Smooth muscle cell (in vitro differentiated cells): ENCODE measurements at regions not wholly inside any gene's neighbourhood (a gene's known extent, or its start where the extent isn't known, plus 50 kb on each side); places are given as distances from the start of the nearest gene placed in this dataset.

ENCODE experiments used
- DNase-seq: peaks from one replicate; lab custom pipeline; 2025; ENCODE audit not compliant: unreplicated experiment; lab: John Stamatoyannopoulos, UW
- H2AFZ ChIP-seq: fragments of 200-600 bp; sonication (generic); 2 replicates; pipeline ENCODE4 v1.6.0; 2016; ENCODE audit warnings: antibody characterized with exemption, low read depth, mild to moderate bottlenecking
- H3F3A ChIP-seq: fragments of 200-600 bp; sonication (generic); 2 replicates; pipeline ENCODE4 v1.6.0; 2017; ENCODE audit warnings: antibody characterized with exemption, low read depth
- H3K27ac ChIP-seq: fragments of 200-600 bp; sonication (generic); 2 replicates; pipeline ENCODE4 v1.5.1; 2016; ENCODE audit warnings: low read depth, mild to moderate bottlenecking
- H3K27me3 ChIP-seq: fragments of 200-600 bp; sonication (generic); 2 replicates; pipeline ENCODE4 v1.6.1; 2016; ENCODE audit warnings: low read depth, mild to moderate bottlenecking
- H3K36me3 ChIP-seq: fragments of 200-600 bp; sonication (generic); 2 replicates; pipeline ENCODE4 v1.5.1; 2016; ENCODE audit warnings: low read depth
- H3K4me1 ChIP-seq: fragments of 200-600 bp; sonication (generic); 2 replicates; pipeline ENCODE4 v1.5.1; 2016; ENCODE audit warnings: low read depth
- H3K4me2 ChIP-seq: fragments of 200-600 bp; sonication (generic); 2 replicates; pipeline ENCODE4 v1.6.0; 2016; ENCODE audit warnings: mild to moderate bottlenecking
- H3K4me3 ChIP-seq: fragments of 200-600 bp; sonication (generic); 2 replicates; pipeline ENCODE4 v1.5.1; 2016; ENCODE audit warnings: mild to moderate bottlenecking
- H3K79me2 ChIP-seq: fragments of 200-600 bp; sonication (generic); 2 replicates; pipeline ENCODE4 v1.6.0; 2016; ENCODE audit warnings: low read depth, mild to moderate bottlenecking
- H3K9ac ChIP-seq: fragments of 200-600 bp; sonication (generic); 2 replicates; pipeline ENCODE4 v1.6.0; 2016; ENCODE audit warnings: low read depth
- H3K9me3 ChIP-seq: fragments of 200-600 bp; sonication (generic); replicated peaks from 2 replicates; pipeline ENCODE4 v1.5.1; 2016; ENCODE audit warnings: low read depth
- H4K20me1 ChIP-seq: fragments of 200-600 bp; sonication (generic); 2 replicates; pipeline ENCODE4 v1.6.0; 2016; ENCODE audit warnings: low read depth
- WGBS: methylation state at CpG from one replicate; pipeline ENCODE4 v1.1.7; 2016; ENCODE audit warnings: low lambda C conversion rate; 5-methylcytosine and 5-hydroxymethylcytosine counted together
- TF ChIP-seq, protein P1 (sequence below): fragments of 200-600 bp; sonication (generic); IDR thresholded peaks from 2 replicates; pipeline ENCODE4 v1.5.1; 2017; ENCODE audit warnings: borderline replicate concordance, mild to moderate bottlenecking, antibody characterized with exemption; ENCODE audit not compliant: insufficient read depth, poor library complexity, severe bottlenecking

DNA sequence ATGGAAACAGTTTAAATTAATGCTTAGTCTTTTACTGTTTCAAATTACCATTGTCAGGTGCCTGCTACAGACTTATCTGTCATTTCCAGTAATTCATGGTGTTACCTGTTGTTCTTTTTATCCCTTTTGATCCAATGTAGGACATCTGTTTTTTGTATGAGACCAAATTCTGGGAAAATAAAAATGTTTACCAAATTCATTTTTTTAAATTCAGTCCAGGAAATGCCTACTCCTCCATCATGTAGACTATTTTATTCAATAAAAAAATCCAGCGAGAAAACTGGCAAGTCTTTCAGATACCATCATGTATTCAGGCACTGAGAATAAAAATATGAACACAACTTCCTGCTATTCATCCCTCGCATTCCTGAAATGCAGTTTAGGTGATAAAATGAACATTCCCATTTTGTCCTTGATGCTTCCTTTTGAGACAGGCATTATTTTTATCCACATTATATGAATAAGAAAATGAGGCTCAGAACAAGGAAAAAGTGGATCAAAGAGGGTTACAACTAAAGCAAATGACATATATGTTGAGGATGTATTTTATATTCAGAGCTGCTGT, 584.2 kb downstream of the SPRY1 start:
- H2AFZ ChIP-seq = no peak overlapping the region

DNA sequence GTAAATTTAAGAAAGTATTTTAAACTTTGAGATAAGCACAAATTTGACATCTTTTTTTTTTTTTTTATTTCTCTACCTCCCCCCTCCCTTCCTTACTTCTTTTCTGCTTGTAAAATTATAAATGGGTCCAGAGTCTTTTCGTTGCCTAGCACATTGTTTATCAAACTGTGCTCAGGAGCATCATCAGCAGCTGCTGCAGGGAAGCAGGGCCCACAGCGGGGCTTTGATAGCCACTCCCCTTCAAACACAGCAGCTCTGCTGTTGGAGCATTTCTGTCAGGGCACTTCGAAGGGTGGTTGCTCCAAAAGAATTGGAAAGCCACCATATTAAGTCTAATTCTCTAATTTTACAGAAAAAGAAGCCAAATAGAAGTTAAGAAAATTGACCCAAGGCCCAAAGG, 588.3 kb downstream of the SPRY1 start:
- H2AFZ ChIP-seq = no peak overlapping the region
- H3K4me3 ChIP-seq = no peak overlapping the region
- DNase-seq = no peak
- H3K9ac ChIP-seq = no peak overlapping the region
- H3K9me3 ChIP-seq = no peaks in the 10 kb centered on the region
- H3K27me3 ChIP-seq = no peaks in the 10 kb centered on the region
- H3K4me1 ChIP-seq = no peaks in the 10 kb centered on the region
- H3K79me2 ChIP-seq = no peaks in the 10 kb centered on the region
- no peaks in the 10 kb centered on the region for H4K20me1 ChIP-seq
- H3K4me2 ChIP-seq = no peak overlapping the region
- H3F3A ChIP-seq = no peaks in the 10 kb centered on the region
- no peaks in the 10 kb centered on the region for H3K36me3 ChIP-seq
- H3K27ac ChIP-seq = no peak overlapping the region
- WGBS = 89% methylated on average over 3 of the region's 3 CpGs
- TF ChIP-seq, protein P1, sequence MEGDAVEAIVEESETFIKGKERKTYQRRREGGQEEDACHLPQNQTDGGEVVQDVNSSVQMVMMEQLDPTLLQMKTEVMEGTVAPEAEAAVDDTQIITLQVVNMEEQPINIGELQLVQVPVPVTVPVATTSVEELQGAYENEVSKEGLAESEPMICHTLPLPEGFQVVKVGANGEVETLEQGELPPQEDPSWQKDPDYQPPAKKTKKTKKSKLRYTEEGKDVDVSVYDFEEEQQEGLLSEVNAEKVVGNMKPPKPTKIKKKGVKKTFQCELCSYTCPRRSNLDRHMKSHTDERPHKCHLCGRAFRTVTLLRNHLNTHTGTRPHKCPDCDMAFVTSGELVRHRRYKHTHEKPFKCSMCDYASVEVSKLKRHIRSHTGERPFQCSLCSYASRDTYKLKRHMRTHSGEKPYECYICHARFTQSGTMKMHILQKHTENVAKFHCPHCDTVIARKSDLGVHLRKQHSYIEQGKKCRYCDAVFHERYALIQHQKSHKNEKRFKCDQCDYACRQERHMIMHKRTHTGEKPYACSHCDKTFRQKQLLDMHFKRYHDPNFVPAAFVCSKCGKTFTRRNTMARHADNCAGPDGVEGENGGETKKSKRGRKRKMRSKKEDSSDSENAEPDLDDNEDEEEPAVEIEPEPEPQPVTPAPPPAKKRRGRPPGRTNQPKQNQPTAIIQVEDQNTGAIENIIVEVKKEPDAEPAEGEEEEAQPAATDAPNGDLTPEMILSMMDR = no peak

More for the DNA sequence above, 584.2 kb downstream of the SPRY1 start:
- Histone ChIP-seq H4K20me1 (no peaks in the 10 kb centered on the region), H3K27ac (no peak overlapping the region), H3K9me3 (no peaks in the 10 kb centered on the region), H3K9ac (no peak overlapping the region), H3F3A (no peaks in the 10 kb centered on the region), H3K36me3 (peaks cover 6% of the 10 kb centered on the region), H3K79me2 (no peaks in the 10 kb centered on the region), H3K4me1 (peaks cover 21% of the 10 kb centered on the region), H3K4me3 (no peak overlapping the region), H3K4me2 (no peak overlapping the region), H3K27me3 (no peaks in the 10 kb centered on the region)
- DNase-seq = no peak
- TF ChIP-seq, protein P1 = no peak
- WGBS = 96% methylated on average over 2 of the region's 2 CpGs

DNA sequence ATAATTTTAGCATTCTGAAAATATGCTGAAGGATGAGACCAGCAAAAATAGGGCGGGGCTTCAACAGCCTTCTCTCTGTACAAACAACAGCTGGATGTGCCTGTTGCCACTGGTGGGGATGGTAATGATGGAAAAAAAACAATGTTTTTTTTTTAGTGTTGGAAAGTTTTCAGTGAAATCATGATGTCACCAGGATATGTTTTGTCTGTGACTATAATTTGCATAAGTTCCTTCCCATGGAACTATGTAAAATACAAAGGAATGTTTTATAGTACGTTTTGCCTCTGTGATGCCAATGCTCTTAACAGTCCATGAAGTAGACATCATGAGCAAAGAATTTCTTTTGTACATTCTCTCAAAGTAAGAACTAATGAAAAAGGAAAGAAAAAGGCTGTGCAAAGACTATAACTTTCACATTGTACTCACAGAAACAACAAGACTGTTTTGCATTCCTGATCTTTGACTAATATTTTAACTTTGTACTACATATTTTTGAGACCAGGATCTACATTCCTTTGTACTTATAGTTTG, 589.7 kb downstream of the SPRY1 start:
- H3K4me2 ChIP-seq = peak overlapping the region; percentile 52

More for the DNA sequence above, 589.7 kb downstream of the SPRY1 start:
- no peaks in the 10 kb centered on the region for H4K20me1 ChIP-seq
- H3K79me2 ChIP-seq = no peaks in the 10 kb centered on the region
- H3K9me3 ChIP-seq = no peaks in the 10 kb centered on the region
- peak overlapping the region; percentile 10 for H3K4me3 ChIP-seq
- H3K36me3 ChIP-seq = no peaks in the 10 kb centered on the region
- H3K27me3 ChIP-seq = no peaks in the 10 kb centered on the region
- H3K9ac ChIP-seq = no peak overlapping the region
- H3K27ac ChIP-seq = peak overlapping the region; percentile 77
- no peak for DNase-seq
- no peaks in the 10 kb centered on the region for H3F3A ChIP-seq
- peak overlapping the region; percentile 53 for H2AFZ ChIP-seq
- WGBS = 65% methylated on average over 2 of the region's 2 CpGs
- TF ChIP-seq, protein P1 = no peak
- H3K4me1 ChIP-seq = no peaks in the 10 kb centered on the region
